KMS-11 (cell line): ENCODE measurements at regions not wholly inside any gene's neighbourhood (a gene's known extent, or its start where the extent isn't known, plus 50 kb on each side); places are given as distances from the start of the nearest gene placed in this dataset.
"Not testable (repeated sequence)": the region's sequence is repeated elsewhere in the genome, so short reads cannot be mapped to it uniquely, and the experiment has no call there.

ENCODE experiments used
- H2AFZ ChIP-seq: fragments of 200-600 bp; sonication (generic); 2 replicates; pipeline ENCODE4 v1.6.1; 2016; ENCODE audit warnings: antibody characterized with exemption, mixed run types, low read depth
- H3K27ac ChIP-seq: fragments of 200-600 bp; sonication (generic); 2 replicates; pipeline ENCODE4 v1.6.1; 2016; ENCODE audit warnings: mild to moderate bottlenecking, mixed run types
- H3K27me3 ChIP-seq: fragments of 200-600 bp; sonication (generic); 2 replicates; pipeline ENCODE4 v1.6.1; 2017; ENCODE audit warnings: mild to moderate bottlenecking, low read depth, mixed run types, moderate library complexity; ENCODE audit not compliant: insufficient read depth
- H3K36me3 ChIP-seq: fragments of 200-600 bp; sonication (generic); 2 replicates; pipeline ENCODE4 v1.6.1; 2017; ENCODE audit warnings: mild to moderate bottlenecking, mixed run types; ENCODE audit not compliant: insufficient read depth
- H3K4me1 ChIP-seq: fragments of 200-600 bp; sonication (generic); 2 replicates; pipeline ENCODE4 v1.6.1; 2016; ENCODE audit warnings: mild to moderate bottlenecking, low read depth, mixed run types; ENCODE audit not compliant: poor library complexity, severe bottlenecking
- H3K4me2 ChIP-seq: fragments of 200-600 bp; sonication (generic); 2 replicates; pipeline ENCODE4 v1.7.0; 2016; ENCODE audit warnings: mild to moderate bottlenecking, mixed run types
- H3K4me3 ChIP-seq: fragments of 200-600 bp; sonication (generic); IDR thresholded peaks from 2 replicates; pipeline ENCODE4 v1.6.1; 2017; ENCODE audit warnings: low read depth, low read length, mixed read lengths; ENCODE audit not compliant: insufficient read depth
- H3K79me2 ChIP-seq: fragments of 200-600 bp; sonication (generic); 2 replicates; pipeline ENCODE4 v1.6.1; 2016; ENCODE audit warnings: low read depth, mixed run types; ENCODE audit not compliant: insufficient read depth
- H3K9ac ChIP-seq: fragments of 200-600 bp; sonication (generic); 2 replicates; pipeline ENCODE4 v1.6.1; 2016; ENCODE audit warnings: mild to moderate bottlenecking, mixed run types
- H4K20me1 ChIP-seq: fragments of 200-600 bp; sonication (generic); 2 replicates; pipeline ENCODE4 v1.6.1; 2016; ENCODE audit warnings: mild to moderate bottlenecking, mixed run types; ENCODE audit not compliant: insufficient read depth
- CTCF ChIP-seq: fragments of 200-600 bp; sonication (generic); conservative IDR thresholded peaks from 2 replicates; pipeline ENCODE4 v1.6.1; 2017; ENCODE audit warnings: low read depth, mild to moderate bottlenecking, antibody characterized with exemption, low read length, moderate library complexity, mixed read lengths

- H4K20me1 ChIP-seq: no peaks in the 10 kb centered on the region
- no peak overlapping the region for H3K4me3 ChIP-seq
- no peaks in the 10 kb centered on the region for H3K4me1 ChIP-seq
- H3K27ac ChIP-seq: no peak overlapping the region
- no peak overlapping the region for H2AFZ ChIP-seq
- H3K79me2 ChIP-seq: no peaks in the 10 kb centered on the region
- H3K27me3 ChIP-seq: no peaks in the 10 kb centered on the region
- no peak overlapping the region for H3K4me2 ChIP-seq
- TF ChIP-seq CTCF: no peak
- no peak overlapping the region for H3K9ac ChIP-seq
- H3K36me3 ChIP-seq: no peaks in the 10 kb centered on the region
These were observed 647.0 kb upstream of the SGO1 start for GRCh38 chr3:20832963-20833362.

- no peaks in the 10 kb centered on the region for H3K36me3 ChIP-seq
- TF ChIP-seq CTCF: no peak
- peak overlapping the region; percentile 21; the same call in 1 of the 2 replicates for H3K4me2 ChIP-seq
- no peaks in the 10 kb centered on the region for H3K27me3 ChIP-seq
- H4K20me1 ChIP-seq: no peaks in the 10 kb centered on the region
- no peak overlapping the region for H3K4me3 ChIP-seq
- H3K4me1 ChIP-seq: peaks cover 27% of the 10 kb centered on the region
- H3K79me2 ChIP-seq: no peaks in the 10 kb centered on the region
- no peak overlapping the region for H3K27ac ChIP-seq
- no peak overlapping the region; the same call in 1 of the 2 replicates for H2AFZ ChIP-seq
- no peak overlapping the region for H3K9ac ChIP-seq
These were observed 636.2 kb upstream of the SGO1 start for GRCh38 chr3:20822251-20822650.

- not testable (repeated sequence) for H3K36me3 ChIP-seq, H3K79me2 ChIP-seq, H3K4me3 ChIP-seq, H4K20me1 ChIP-seq, H3K9ac ChIP-seq, H3K27me3 ChIP-seq
- peak overlapping the region; percentile 30 for H3K27ac ChIP-seq
- H3K4me1 ChIP-seq: peaks cover 27% of the 10 kb centered on the region
- H3K4me2 ChIP-seq: peak overlapping the region; percentile 33; the same call in 1 of the 2 replicates
- H2AFZ ChIP-seq: peak overlapping the region; percentile 71
These were observed 634.9 kb upstream of the SGO1 start for GRCh38 chr3:20820872-20821271.

DNA sequence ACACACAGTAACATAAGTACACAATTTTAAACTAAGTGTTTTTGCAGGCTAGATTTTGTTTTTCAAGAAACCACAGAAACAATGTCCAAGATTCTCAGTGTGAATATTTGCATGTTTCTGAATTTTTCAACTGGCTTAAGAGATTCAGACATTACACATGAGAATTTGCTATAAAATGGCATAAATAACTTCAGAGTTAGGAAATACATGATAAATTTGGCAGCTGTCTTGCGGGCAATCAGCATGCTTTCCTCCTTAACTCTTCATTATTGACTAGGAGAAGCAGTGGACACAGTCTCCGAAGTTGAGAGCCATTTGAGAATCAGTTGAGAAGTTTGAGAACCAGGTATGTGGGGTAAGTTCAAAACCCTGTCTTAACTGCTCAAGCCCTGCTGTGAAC is 625.6 kb upstream of the SGO1 start:
- no peak overlapping the region for H3K9ac ChIP-seq
- H3K4me1 ChIP-seq: no peaks in the 10 kb centered on the region
- no peaks in the 10 kb centered on the region for H3K79me2 ChIP-seq
- H3K4me2 ChIP-seq: no peak overlapping the region
- H4K20me1 ChIP-seq: no peaks in the 10 kb centered on the region
- H3K4me3 ChIP-seq: no peak overlapping the region
- no peaks in the 10 kb centered on the region for H3K36me3 ChIP-seq
- TF ChIP-seq CTCF: no peak
- H3K27ac ChIP-seq: no peak overlapping the region
- H3K27me3 ChIP-seq: no peaks in the 10 kb centered on the region
- H2AFZ ChIP-seq: no peak overlapping the region

DNA sequence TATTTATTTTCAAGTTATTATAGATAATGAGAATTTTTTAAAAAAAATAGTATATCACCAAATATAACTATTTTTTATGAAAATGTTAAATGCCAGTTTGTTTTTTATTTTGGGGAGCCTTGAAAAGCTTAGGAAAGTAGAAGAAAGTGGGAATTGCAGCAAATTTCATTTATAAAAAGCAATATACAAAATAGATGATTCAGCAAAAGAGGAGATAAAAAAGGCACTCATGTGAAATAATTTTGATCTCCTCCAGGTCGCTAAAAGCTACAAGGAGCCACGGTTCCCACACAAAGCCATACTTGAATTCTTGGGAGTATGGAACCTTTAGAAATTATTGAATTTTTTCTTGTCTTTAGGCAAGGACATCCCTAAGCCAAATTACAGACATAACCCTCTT is 625.0 kb upstream of the SGO1 start:
- H3K4me2 ChIP-seq: no peak overlapping the region
- no peaks in the 10 kb centered on the region for H3K4me1 ChIP-seq
- no peaks in the 10 kb centered on the region for H3K79me2 ChIP-seq
- no peaks in the 10 kb centered on the region for H3K27me3 ChIP-seq
- no peaks in the 10 kb centered on the region for H4K20me1 ChIP-seq
- H2AFZ ChIP-seq: no peak overlapping the region
- H3K9ac ChIP-seq: no peak overlapping the region
- no peak overlapping the region for H3K4me3 ChIP-seq
- H3K36me3 ChIP-seq: no peaks in the 10 kb centered on the region
- TF ChIP-seq CTCF: no peak
- H3K27ac ChIP-seq: no peak overlapping the region
